Left kidney (tissue), 1 donor: ENCODE measurements at regions not wholly inside any gene's neighbourhood (a gene's known extent, or its start where the extent isn't known, plus 50 kb on each side); places are given as distances from the start of the nearest gene placed in this dataset.

ENCODE experiments used
- DNase-seq: peaks from one replicate; pipeline ENCODE4 v3.0.0-alpha.2; 2013

GRCh38 chr6:84416043-84416657 lies 188.7 kb upstream of the CEP162 start:
- no peak for DNase-seq

GRCh38 chr6:84415517-84415916 lies 188.1 kb upstream of the CEP162 start:
- DNase-seq, result no peak

GRCh38 chr6:84415068-84415467 lies 187.6 kb upstream of the CEP162 start:
- no peak for DNase-seq

- no peak for DNase-seq
Observed at GRCh38 chr6:84414531-84414930, 187.1 kb upstream of the CEP162 start.

GRCh38 chr6:84411060-84411629 lies 183.7 kb upstream of the CEP162 start:
- DNase-seq, result no peak

- no peak for DNase-seq
Observed at GRCh38 chr6:84409911-84410310, 182.5 kb upstream of the CEP162 start.

- DNase-seq, result no peak
Observed at GRCh38 chr6:84408028-84408427, 180.6 kb upstream of the CEP162 start.

GRCh38 chr6:84403545-84403944 lies 176.1 kb upstream of the CEP162 start:
- DNase-seq, result no peak

- DNase-seq, result no peak
Observed at GRCh38 chr6:84399003-84399402, 171.6 kb upstream of the CEP162 start.

GRCh38 chr6:84392261-84392660 lies 164.8 kb upstream of the CEP162 start:
- no peak for DNase-seq

GRCh38 chr6:84390851-84391250 lies 163.4 kb upstream of the CEP162 start:
- no peak for DNase-seq

GRCh38 chr6:84390334-84390733 lies 162.9 kb upstream of the CEP162 start:
- no peak for DNase-seq

- no peak for DNase-seq
Observed at GRCh38 chr6:84379142-84379541, 151.7 kb upstream of the CEP162 start.

- no peak for DNase-seq
Observed at GRCh38 chr6:84372290-84372689, 144.8 kb upstream of the CEP162 start.

- no peak for DNase-seq
Observed at GRCh38 chr6:84371681-84372080, 144.2 kb upstream of the CEP162 start.

- no peak for DNase-seq
Observed at GRCh38 chr6:84362193-84362821, 134.9 kb upstream of the CEP162 start.

- DNase-seq, result no peak
Observed at GRCh38 chr6:84361372-84362192, 134.1 kb upstream of the CEP162 start.

GRCh38 chr6:84360039-84360438 lies 132.6 kb upstream of the CEP162 start:
- DNase-seq, result no peak

- no peak for DNase-seq
Observed at GRCh38 chr6:84358581-84358980, 131.1 kb upstream of the CEP162 start.

- DNase-seq, result no peak
Observed at GRCh38 chr6:84357631-84358030, 130.2 kb upstream of the CEP162 start.

- DNase-seq, result no peak
Observed at GRCh38 chr6:84356907-84357306, 129.5 kb upstream of the CEP162 start.

GRCh38 chr6:84353459-84354423 lies 126.3 kb upstream of the CEP162 start:
- no peak for DNase-seq
